OCI-LY1 (cell line): ENCODE measurements at regions not wholly inside any gene's neighbourhood (a gene's known extent, or its start where the extent isn't known, plus 50 kb on each side); places are given as distances from the start of the nearest gene placed in this dataset.

ENCODE experiments used
- H2AFZ ChIP-seq: fragments of 200-600 bp; sonication (generic), shearing (Covaris generic); 2 replicates; pipeline ENCODE4 v1.6.0; 2014; ENCODE audit warnings: antibody characterized with exemption, mild to moderate bottlenecking, low read length
- H3F3A ChIP-seq: fragments of 200-600 bp; sonication (generic), shearing (Covaris generic); 2 replicates; pipeline ENCODE4 v1.6.0; 2014; ENCODE audit warnings: mild to moderate bottlenecking, antibody characterized with exemption, low read length, moderate library complexity; ENCODE audit not compliant: insufficient read depth
- H3K27ac ChIP-seq: fragments of 200-600 bp; sonication (generic); 2 replicates; pipeline ENCODE4 v1.5.1; 2014; ENCODE audit warnings: low read length, mixed run types, mild to moderate bottlenecking, low read depth; ENCODE audit not compliant: poor library complexity, severe bottlenecking
- H3K27me3 ChIP-seq: fragments of 200-600 bp; sonication (generic); 2 replicates; pipeline ENCODE4 v1.6.0; 2014; ENCODE audit warnings: antibody characterized with exemption, mild to moderate bottlenecking, low read length, moderate library complexity; ENCODE audit not compliant: insufficient read depth
- H3K36me3 ChIP-seq: fragments of 200-600 bp; sonication (generic); 2 replicates; pipeline ENCODE4 v1.6.1; 2014; ENCODE audit warnings: mild to moderate bottlenecking, antibody characterized with exemption, low read length, moderate library complexity, mixed read lengths; ENCODE audit not compliant: insufficient read depth
- H3K4me1 ChIP-seq: fragments of 200-600 bp; sonication (generic); 2 replicates; pipeline ENCODE4 v1.5.1; 2014; ENCODE audit warnings: mild to moderate bottlenecking, low read length, moderate library complexity; ENCODE audit not compliant: insufficient read depth, severe bottlenecking
- H3K4me2 ChIP-seq: fragments of 200-600 bp; sonication (generic), shearing (Covaris generic); 2 replicates; pipeline ENCODE4 v1.6.1; 2014; ENCODE audit warnings: low read length
- H3K4me3 ChIP-seq: fragments of 200-600 bp; sonication (generic); 2 replicates; pipeline ENCODE4 v1.5.1; 2014; ENCODE audit warnings: low read length, low read depth, mild to moderate bottlenecking, mixed read lengths; ENCODE audit not compliant: poor library complexity, severe bottlenecking
- H3K79me2 ChIP-seq: fragments of 200-600 bp; shearing (Covaris generic); 2 replicates; pipeline ENCODE4 v1.6.1; 2016; ENCODE audit warnings: mixed run types, low read length, mixed read lengths; ENCODE audit not compliant: insufficient read depth
- H3K9ac ChIP-seq: fragments of 200-600 bp; sonication (generic), shearing (Covaris generic); 2 replicates; pipeline ENCODE4 v1.6.1; 2014; ENCODE audit warnings: mild to moderate bottlenecking, low read length, mixed read lengths
- H3K9me2 ChIP-seq: fragments of 200-600 bp; sonication (generic), shearing (Covaris generic); 2 replicates; pipeline ENCODE4 v1.6.1; 2014; ENCODE audit warnings: low read depth, mild to moderate bottlenecking, low read length, mixed read lengths
- H3K9me3 ChIP-seq: fragments of 200-600 bp; shearing (Covaris generic); 2 replicates; pipeline ENCODE4 v1.6.1; 2014; ENCODE audit warnings: low read length, mixed read lengths
- H4K20me1 ChIP-seq: fragments of 200-600 bp; sonication (generic), shearing (Covaris generic); 2 replicates; pipeline ENCODE4 v1.6.0; 2016; ENCODE audit warnings: mild to moderate bottlenecking, low read length; ENCODE audit not compliant: insufficient read depth
- EZH2 ChIP-seq: fragments of 200-600 bp; sonication (generic), shearing (Covaris generic); IDR thresholded peaks from 2 replicates; pipeline ENCODE4 v1.8.0; 2017; ENCODE audit warnings: borderline replicate concordance, mixed run types, mild to moderate bottlenecking, antibody characterized with exemption, low read length, moderate library complexity, mixed read lengths
- TF ChIP-seq, protein P1 (sequence below): fragments of 200-600 bp; sonication (generic), shearing (Covaris generic); IDR thresholded peaks from 2 replicates; pipeline ENCODE4 v1.5.1; 2017; ENCODE audit warnings: mild to moderate bottlenecking, antibody characterized with exemption, low read length, moderate library complexity, mixed read lengths

GRCh38 chr2:67341336-67341735, 55.8 kb upstream of the ETAA1 start:
- Histone ChIP-seq H3K79me2 (no peaks in the 10 kb centered on the region), H3K4me1 (no peaks in the 10 kb centered on the region), H2AFZ (no peak overlapping the region), H3K9me3 (no peaks in the 10 kb centered on the region), H3K27me3 (no peaks in the 10 kb centered on the region), H3K27ac (no peak overlapping the region), H3F3A (no peaks in the 10 kb centered on the region), H3K36me3 (no peaks in the 10 kb centered on the region), H3K9ac (no peak overlapping the region), H3K9me2 (no peaks in the 10 kb centered on the region), H3K4me3 (no peak overlapping the region), H3K4me2 (no peak overlapping the region), H4K20me1 (no peaks in the 10 kb centered on the region)
- TF ChIP-seq, protein P1, sequence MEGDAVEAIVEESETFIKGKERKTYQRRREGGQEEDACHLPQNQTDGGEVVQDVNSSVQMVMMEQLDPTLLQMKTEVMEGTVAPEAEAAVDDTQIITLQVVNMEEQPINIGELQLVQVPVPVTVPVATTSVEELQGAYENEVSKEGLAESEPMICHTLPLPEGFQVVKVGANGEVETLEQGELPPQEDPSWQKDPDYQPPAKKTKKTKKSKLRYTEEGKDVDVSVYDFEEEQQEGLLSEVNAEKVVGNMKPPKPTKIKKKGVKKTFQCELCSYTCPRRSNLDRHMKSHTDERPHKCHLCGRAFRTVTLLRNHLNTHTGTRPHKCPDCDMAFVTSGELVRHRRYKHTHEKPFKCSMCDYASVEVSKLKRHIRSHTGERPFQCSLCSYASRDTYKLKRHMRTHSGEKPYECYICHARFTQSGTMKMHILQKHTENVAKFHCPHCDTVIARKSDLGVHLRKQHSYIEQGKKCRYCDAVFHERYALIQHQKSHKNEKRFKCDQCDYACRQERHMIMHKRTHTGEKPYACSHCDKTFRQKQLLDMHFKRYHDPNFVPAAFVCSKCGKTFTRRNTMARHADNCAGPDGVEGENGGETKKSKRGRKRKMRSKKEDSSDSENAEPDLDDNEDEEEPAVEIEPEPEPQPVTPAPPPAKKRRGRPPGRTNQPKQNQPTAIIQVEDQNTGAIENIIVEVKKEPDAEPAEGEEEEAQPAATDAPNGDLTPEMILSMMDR: no peak
- no peak for TF ChIP-seq EZH2

DNA sequence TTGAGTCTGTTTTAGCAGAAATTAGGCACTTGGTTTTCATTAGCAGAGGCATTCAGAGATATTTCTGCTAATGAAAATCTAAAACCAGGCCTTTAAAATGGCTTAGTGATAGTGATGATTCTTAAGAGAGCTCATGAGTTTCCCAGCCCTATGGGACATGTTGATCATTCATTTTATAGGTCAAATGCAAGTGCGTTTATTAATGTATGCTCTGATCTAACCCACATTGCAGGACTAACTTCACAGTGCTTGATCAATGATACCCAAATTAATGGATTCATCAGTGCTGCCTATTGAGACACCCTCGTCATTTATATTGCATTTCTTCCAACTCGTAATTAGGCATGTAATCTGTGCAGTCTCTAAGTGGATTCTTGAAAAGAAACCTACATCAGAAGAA, 54.7 kb upstream of the ETAA1 start:
- H3K4me3 ChIP-seq: no peak overlapping the region
- H3K9me3 ChIP-seq: no peaks in the 10 kb centered on the region
- no peak overlapping the region for H3K9ac ChIP-seq
- H3K27ac ChIP-seq: no peak overlapping the region
- H3F3A ChIP-seq: no peaks in the 10 kb centered on the region
- TF ChIP-seq, protein P1: no peak
- no peak for TF ChIP-seq EZH2
- no peaks in the 10 kb centered on the region for H3K36me3 ChIP-seq
- no peaks in the 10 kb centered on the region for H3K9me2 ChIP-seq
- no peaks in the 10 kb centered on the region for H3K4me1 ChIP-seq
- no peaks in the 10 kb centered on the region for H3K27me3 ChIP-seq
- no peak overlapping the region for H3K4me2 ChIP-seq
- H3K79me2 ChIP-seq: no peaks in the 10 kb centered on the region
- H2AFZ ChIP-seq: no peak overlapping the region
- no peaks in the 10 kb centered on the region for H4K20me1 ChIP-seq

GRCh38 chr2:67346718-67347407, 50.3 kb upstream of the ETAA1 start:
- Histone ChIP-seq H3K9me3 (no peaks in the 10 kb centered on the region), H3K9ac (no peak overlapping the region), H3K27ac (no peak overlapping the region), H3K4me1 (no peaks in the 10 kb centered on the region), H3K36me3 (no peaks in the 10 kb centered on the region), H3K4me3 (no peak overlapping the region), H2AFZ (no peak overlapping the region), H3K4me2 (no peak overlapping the region), H3K27me3 (no peaks in the 10 kb centered on the region), H3K9me2 (no peaks in the 10 kb centered on the region), H4K20me1 (no peaks in the 10 kb centered on the region), H3K79me2 (no peaks in the 10 kb centered on the region), H3F3A (no peaks in the 10 kb centered on the region)
- TF ChIP-seq, protein P1: no peak
- TF ChIP-seq EZH2: no peak
